SU-DHL-6 (cell line): ENCODE measurements at regions not wholly inside any gene's neighbourhood (a gene's known extent, or its start where the extent isn't known, plus 50 kb on each side); places are given as distances from the start of the nearest gene placed in this dataset.

Source experiments
- H2AFZ ChIP-seq: fragments of 200-600 bp; sonication (generic); 2 replicates; pipeline ENCODE4 v1.6.1; 2014; ENCODE audit warnings: low read depth, mild to moderate bottlenecking, moderate library complexity, mixed read lengths, antibody characterized with exemption, low read length; ENCODE audit not compliant: severe bottlenecking
- H3F3A ChIP-seq: fragments of 200-600 bp; shearing (Covaris generic); 2 replicates; pipeline ENCODE4 v1.6.0; 2016; ENCODE audit warnings: antibody characterized with exemption, mild to moderate bottlenecking; ENCODE audit not compliant: insufficient read depth
- H3K27ac ChIP-seq: fragments of 200-600 bp; sonication (generic); 2 replicates; pipeline ENCODE4 v1.5.1; 2016; ENCODE audit warnings: low read depth, mild to moderate bottlenecking, low read length, moderate library complexity, mixed read lengths
- H3K27me3 ChIP-seq: fragments of 200-600 bp; sonication (generic), shearing (Covaris generic); 2 replicates; pipeline ENCODE4 v1.6.0; 2014; ENCODE audit warnings: mild to moderate bottlenecking, low read length
- H3K36me3 ChIP-seq: fragments of 200-600 bp; sonication (generic); 2 replicates; pipeline ENCODE4 v1.6.1; 2014; ENCODE audit warnings: mild to moderate bottlenecking, low read length, mixed read lengths
- H3K4me2 ChIP-seq: fragments of 300-600, 200-600 bp; shearing (Covaris generic), sonication (generic); 2 replicates; pipeline ENCODE4 v1.6.0; 2014; ENCODE audit warnings: low read length, low read depth, mild to moderate bottlenecking; ENCODE audit not compliant: poor library complexity, severe bottlenecking
- H3K4me3 ChIP-seq: fragments of 200-600 bp; sonication (generic); 2 replicates; pipeline ENCODE4 v1.5.1; 2014; ENCODE audit warnings: antibody characterized with exemption, low read length, mild to moderate bottlenecking, mixed read lengths; ENCODE audit not compliant: insufficient read depth, poor library complexity, severe bottlenecking
- H3K79me2 ChIP-seq: fragments of 200-600 bp; sonication (generic); 2 replicates; pipeline ENCODE4 v1.6.1; 2014; ENCODE audit warnings: mild to moderate bottlenecking, low read length, moderate library complexity; ENCODE audit not compliant: insufficient read depth
- H3K9ac ChIP-seq: fragments of 200-600 bp; sonication (generic); 2 replicates; pipeline ENCODE4 v1.7.0; 2014; ENCODE audit warnings: mild to moderate bottlenecking, low read length
- H3K9me2 ChIP-seq: fragments of 200-600 bp; sonication (generic); replicated peaks from 2 replicates; pipeline ENCODE4 v1.6.1; 2014; ENCODE audit warnings: low read length; ENCODE audit not compliant: insufficient read depth
- H3K9me3 ChIP-seq: fragments of 200-600 bp; sonication (generic); 2 replicates; pipeline ENCODE4 v1.6.1; 2014; ENCODE audit warnings: low read length, mixed read lengths; ENCODE audit not compliant: insufficient read depth
- H4K20me1 ChIP-seq: fragments of 200-600 bp; sonication (generic); 2 replicates; pipeline ENCODE4 v1.6.1; 2014; ENCODE audit warnings: low read depth, mild to moderate bottlenecking, antibody characterized with exemption, low read length, moderate library complexity, mixed read lengths
- CTCF ChIP-seq: fragments of 200-600 bp; sonication (generic); IDR thresholded peaks from one replicate; pipeline ENCODE4 v1.5.1; 2017; ENCODE audit warnings: antibody characterized with exemption, mild to moderate bottlenecking, low read length, moderate library complexity; ENCODE audit not compliant: insufficient read depth, poor library complexity, severe bottlenecking
- EZH2phosphoT487 ChIP-seq: fragments of 200-600 bp; sonication (generic), shearing (Covaris generic); conservative IDR thresholded peaks from 2 replicates; pipeline ENCODE4 v1.6.1; 2018; ENCODE audit warnings: mild to moderate bottlenecking, antibody characterized with exemption, low read length, moderate library complexity, mixed read lengths

GRCh38 chr9:24359046-24359445 is 186.7 kb downstream of the IZUMO3 start:
- Histone ChIP-seq H3K27ac (no peak overlapping the region), H3K36me3 (no peaks in the 10 kb centered on the region), H3K9me3 (no peaks in the 10 kb centered on the region), H3K4me3 (no peak overlapping the region), H3F3A (no peaks in the 10 kb centered on the region), H4K20me1 (no peaks in the 10 kb centered on the region), H3K9ac (no peak overlapping the region), H3K27me3 (no peaks in the 10 kb centered on the region), H3K79me2 (no peaks in the 10 kb centered on the region), H2AFZ (no peak overlapping the region), H3K9me2 (no peaks in the 10 kb centered on the region), H3K4me2 (no peak overlapping the region)
- TF ChIP-seq CTCF = no peak
- TF ChIP-seq EZH2phosphoT487 = no peak

- Histone ChIP-seq H3K36me3 (no peaks in the 10 kb centered on the region), H3K4me2 (no peak overlapping the region), H3K9me3 (no peaks in the 10 kb centered on the region), H3K9ac (no peak overlapping the region), H3K4me3 (no peak overlapping the region), H4K20me1 (no peaks in the 10 kb centered on the region), H3K9me2 (no peaks in the 10 kb centered on the region), H3K27ac (no peak overlapping the region), H3F3A (no peaks in the 10 kb centered on the region), H3K79me2 (no peaks in the 10 kb centered on the region), H3K27me3 (no peaks in the 10 kb centered on the region), H2AFZ (no peak overlapping the region)
- TF ChIP-seq CTCF (no peak), EZH2phosphoT487 (no peak)
Observed at GRCh38 chr9:24351973-24352372, 193.7 kb downstream of the IZUMO3 start.

GRCh38 chr9:24351258-24351657 is 194.4 kb downstream of the IZUMO3 start:
- no peak overlapping the region for H3K27ac ChIP-seq
- H3K9me3 ChIP-seq = no peaks in the 10 kb centered on the region
- H3K9ac ChIP-seq = no peak overlapping the region
- no peaks in the 10 kb centered on the region for H3K27me3 ChIP-seq
- H4K20me1 ChIP-seq = no peaks in the 10 kb centered on the region
- no peaks in the 10 kb centered on the region for H3K9me2 ChIP-seq
- no peak overlapping the region for H2AFZ ChIP-seq
- H3K4me3 ChIP-seq = no peak overlapping the region
- H3K36me3 ChIP-seq = no peaks in the 10 kb centered on the region
- H3K79me2 ChIP-seq = no peaks in the 10 kb centered on the region
- TF ChIP-seq EZH2phosphoT487 (no peak), CTCF (no peak)
- no peaks in the 10 kb centered on the region for H3F3A ChIP-seq
- no peak overlapping the region for H3K4me2 ChIP-seq
